ENCODE measurements at regions not wholly inside any gene's neighbourhood (a gene's known extent, or its start where the extent isn't known, plus 50 kb on each side); places are given as distances from the start of the nearest gene placed in this dataset.

- no peak for DNase-seq (ENCODE audit: low read depth)
Measured at GRCh38 chrY:7977301-7977700, 1065.7 kb upstream of the AMELY start.

- DNase-seq (ENCODE audit: low read depth): no peak
Measured at GRCh38 chrY:7968293-7968692, 1056.7 kb upstream of the AMELY start.

- no peak for DNase-seq (ENCODE audit: low read depth)
Measured at GRCh38 chrY:7966916-7967315, 1055.4 kb upstream of the AMELY start.

GRCh38 chrY:7963393-7963792 lies 1051.8 kb upstream of the AMELY start:
- DNase-seq (ENCODE audit: low read depth): no peak

GRCh38 chrY:7962350-7962749 lies 1050.8 kb upstream of the AMELY start:
- no peak for DNase-seq (ENCODE audit: low read depth)

- no peak for DNase-seq (ENCODE audit: low read depth)
Measured at GRCh38 chrY:7961811-7962210, 1050.3 kb upstream of the AMELY start.

GRCh38 chrY:7957773-7958172 lies 1046.2 kb upstream of the AMELY start:
- DNase-seq (ENCODE audit: low read depth): no peak

GRCh38 chrY:7951187-7951852 lies 1039.8 kb upstream of the AMELY start:
- no peak for DNase-seq (ENCODE audit: low read depth)

GRCh38 chrY:7944135-7944534 lies 1032.6 kb upstream of the AMELY start:
- DNase-seq (ENCODE audit: low read depth): no peak

GRCh38 chrY:7942711-7943110 lies 1031.2 kb upstream of the AMELY start:
- DNase-seq (ENCODE audit: low read depth): no peak

- no peak for DNase-seq (ENCODE audit: low read depth)
Measured at GRCh38 chrY:7941856-7942255, 1030.3 kb upstream of the AMELY start.

GRCh38 chrY:7938982-7939718 lies 1027.6 kb upstream of the AMELY start:
- DNase-seq (ENCODE audit: low read depth): no peak

- no peak for DNase-seq (ENCODE audit: low read depth)
Measured at GRCh38 chrY:7936831-7937230, 1025.3 kb upstream of the AMELY start.

- no peak for DNase-seq (ENCODE audit: low read depth)
Measured at GRCh38 chrY:7936046-7936445, 1024.5 kb upstream of the AMELY start.

- DNase-seq (ENCODE audit: low read depth): no peak
Measured at GRCh38 chrY:7935606-7936005, 1024.1 kb upstream of the AMELY start.

- no peak for DNase-seq (ENCODE audit: low read depth)
Measured at GRCh38 chrY:7932424-7932823, 1020.9 kb upstream of the AMELY start.

GRCh38 chrY:7929866-7930265 lies 1018.3 kb upstream of the AMELY start:
- no peak for DNase-seq (ENCODE audit: low read depth)

GRCh38 chrY:7924059-7924458 lies 1012.5 kb upstream of the AMELY start:
- DNase-seq (ENCODE audit: low read depth): no peak

- DNase-seq (ENCODE audit: low read depth): no peak
Measured at GRCh38 chrY:7923476-7924017, 1012.0 kb upstream of the AMELY start.

GRCh38 chrY:7920382-7920781 lies 1008.8 kb upstream of the AMELY start:
- no peak for DNase-seq (ENCODE audit: low read depth)

GRCh38 chrY:7888506-7888905 lies 977.0 kb upstream of the AMELY start:
- DNase-seq (ENCODE audit: low read depth): no peak

- no peak for DNase-seq (ENCODE audit: low read depth)
Measured at GRCh38 chrY:7881696-7882095, 970.1 kb upstream of the AMELY start.

GRCh38 chrY:7879245-7879644 lies 967.7 kb upstream of the AMELY start:
- DNase-seq (ENCODE audit: low read depth): no peak

- DNase-seq (ENCODE audit: low read depth): no peak
Measured at GRCh38 chrY:7878719-7879118, 967.2 kb upstream of the AMELY start.
